CD14-positive monocyte (primary cell): ENCODE measurements at regions not wholly inside any gene's neighbourhood (a gene's known extent, or its start where the extent isn't known, plus 50 kb on each side); places are given as distances from the start of the nearest gene placed in this dataset.

Experiments used
- DNase-seq, 3 donors: peaks; one replicate each; pipeline ENCODE4 v3.0.0-alpha.2; 2011 to 2022
- H2AFZ ChIP-seq: 2 replicates; pipeline ENCODE4 v1.6.0; 2012; ENCODE audit warnings: mild to moderate bottlenecking, low read depth, low read length, inconsistent platforms; ENCODE audit not compliant: insufficient read depth, poor library complexity, severe bottlenecking
- H3K27ac ChIP-seq, 2 donors: 1 replicate in 1 of 2; 2 replicates in 1 of 2; pipeline ENCODE4 v1.5.1; 2012 to 2013; ENCODE audit warnings: low read length in 2 of 2, control low read depth in 1 of 2, inconsistent platforms in 1 of 2, low read depth in 1 of 2, mild to moderate bottlenecking in 1 of 2
- H3K27me3 ChIP-seq, 2 donors: one replicate each; pipeline versions ENCODE4 v1.6.0 to v1.6.1; 2011 to 2013; ENCODE audit warnings: low read length in 2 of 2; ENCODE audit not compliant: control insufficient read depth in 2 of 2, insufficient read depth in 2 of 2
- H3K36me3 ChIP-seq, 2 donors: replicated peaks in 1 of 2; 1 replicate in 1 of 2; 2 replicates in 1 of 2; pipeline versions ENCODE4 v1.5.1 to v1.6.1; 2012 to 2013; ENCODE audit warnings: low read length in 2 of 2, control low read depth in 1 of 2, inconsistent platforms in 1 of 2, mild to moderate bottlenecking in 1 of 2; ENCODE audit not compliant: insufficient read depth in 2 of 2, control insufficient read depth in 1 of 2
- H3K4me1 ChIP-seq, 2 donors: 1 replicate in 1 of 2; 2 replicates in 1 of 2; pipeline versions ENCODE4 v1.5.1 to v1.6.1; 2012 to 2013; ENCODE audit warnings: low read length in 2 of 2, control low read depth in 1 of 2, inconsistent platforms in 1 of 2, mild to moderate bottlenecking in 1 of 2, moderate library complexity in 1 of 2; ENCODE audit not compliant: insufficient read depth in 2 of 2, control insufficient read depth in 1 of 2
- H3K4me2 ChIP-seq: replicated peaks from 2 replicates; pipeline ENCODE3; 2012; ENCODE audit warnings: low read length, moderate library complexity, mild to moderate bottlenecking; ENCODE audit not compliant: poor library complexity, severe bottlenecking; ENCODE audit errors: extremely low read depth
- H3K4me3 ChIP-seq, 3 experiments: fragments of 200-600 bp in 1 of 3; sonication (generic) in 1 of 3; replicated peaks in 1 of 3; 1 replicate in 2 of 3; 2 replicates in 1 of 3; pipeline ENCODE4 v1.5.1; 2011 to 2013; ENCODE audit warnings: low read length in 3 of 3, mild to moderate bottlenecking in 3 of 3, control low read depth in 2 of 3, low read depth in 2 of 3, inconsistent platforms in 1 of 3, moderate library complexity in 1 of 3
- H3K79me2 ChIP-seq: 2 replicates; pipeline ENCODE4 v1.6.0; 2012; ENCODE audit warnings: mild to moderate bottlenecking, control low read depth, inconsistent platforms, low read length, moderate library complexity; ENCODE audit not compliant: insufficient read depth
- H3K9ac ChIP-seq: 2 replicates; pipeline ENCODE4 v1.6.0; 2017; ENCODE audit warnings: low read length, mild to moderate bottlenecking; ENCODE audit not compliant: insufficient read depth, poor library complexity, severe bottlenecking
- H3K9me3 ChIP-seq, 2 donors: replicated peaks in 1 of 2; 1 replicate in 1 of 2; 2 replicates in 1 of 2; pipeline versions ENCODE4 v1.5.1 to v1.6.1; 2012 to 2013; ENCODE audit warnings: low read length in 2 of 2, control low read depth in 1 of 2; ENCODE audit not compliant: control insufficient read depth in 1 of 2, insufficient read depth in 1 of 2
- H4K20me1 ChIP-seq: 2 replicates; pipeline ENCODE4 v1.6.0; 2012; ENCODE audit warnings: mild to moderate bottlenecking, low read length, control low read depth, moderate library complexity; ENCODE audit not compliant: insufficient read depth
- H3K27ac Mint-ChIP-seq, 7 donors: one replicate each; pipeline ENCODE4 v1.8.0; 2020; ENCODE audit warnings: mild to moderate bottlenecking in 7 of 7, mixed read lengths in 7 of 7, moderate library complexity in 6 of 7, inconsistent platforms in 2 of 7
- H3K27me3 Mint-ChIP-seq, 3 donors: one replicate each; pipeline ENCODE4 v1.8.0; 2021 to 2022; ENCODE audit warnings: low read depth in 3 of 3, mild to moderate bottlenecking in 3 of 3, mixed read lengths in 3 of 3, moderate library complexity in 3 of 3, inconsistent platforms in 1 of 3
- H3K36me3 Mint-ChIP-seq, 2 donors: one replicate each; pipeline ENCODE4 v1.8.0; 2020; ENCODE audit warnings: mixed read lengths in 2 of 2, inconsistent platforms in 1 of 2, mild to moderate bottlenecking in 1 of 2
- H3K4me1 Mint-ChIP-seq: one replicate; pipeline ENCODE4 v1.8.0; 2020; ENCODE audit warnings: mild to moderate bottlenecking, mixed read lengths
- H3K4me3 Mint-ChIP-seq, 2 donors: one replicate each; pipeline ENCODE4 v1.8.0; 2020; ENCODE audit warnings: mild to moderate bottlenecking in 2 of 2, mixed read lengths in 2 of 2, moderate library complexity in 1 of 2
- H3K9me3 Mint-ChIP-seq, 7 donors: one replicate each; pipeline ENCODE4 v1.8.0; 2020 to 2022; ENCODE audit warnings: mixed read lengths in 7 of 7, mild to moderate bottlenecking in 6 of 7, moderate library complexity in 6 of 7, inconsistent platforms in 2 of 7
- CTCF ChIP-seq: fragments of 200-600 bp; IDR thresholded peaks from one replicate; pipeline ENCODE4 v1.8.0; 2022; ENCODE audit warnings: antibody characterized with exemption, mild to moderate bottlenecking
- WGBS: methylation state at CpG from one replicate; pipeline ENCODE4 v1.1.5; 2013; ENCODE audit warnings: missing lambda C conversion rate; ENCODE audit not compliant: insufficient coverage; 5-methylcytosine and 5-hydroxymethylcytosine counted together
- intact Hi-C, 2 donors: fragments of 100-400 bp; cut with micrococcal nuclease; formaldehyde crosslinking; loops; one replicate each; pipeline versions ENCODE4 v1.15.0 to v1.15.1; 2023

GRCh38 chr1:222033450-222033849 lies 291.6 kb upstream of the DUSP10 start:
- Mint-ChIP-seq H3K4me1 (no peaks in the 10 kb centered on the region), H3K4me3 (no peak overlapping the region), H3K9me3 (peaks cover 0 to 4% (median 3%) of the 10 kb centered on the region in 7 donors), H3K36me3 (no peaks in the 10 kb centered on the region), H3K27me3 (peaks cover 0 to 3% (median 1%) of the 10 kb centered on the region in 3 donors), H3K27ac (no peak overlapping the region)
- intact Hi-C loops, result no loop called here
- Histone ChIP-seq H3K9me3 (no peaks in the 10 kb centered on the region), H3K4me3 (no peak overlapping the region), H4K20me1 (no peaks in the 10 kb centered on the region), H3K4me1 (no peaks in the 10 kb centered on the region), H3K27ac (no peak overlapping the region), H3K9ac (no peak overlapping the region), H3K36me3 (no peaks in the 10 kb centered on the region), H3K27me3 (no peaks in the 10 kb centered on the region), H2AFZ (no peak overlapping the region), H3K79me2 (no peaks in the 10 kb centered on the region), H3K4me2 (no peak overlapping the region)
- no CpG with 5 or more reads among the region's 3 CpGs for WGBS
- TF ChIP-seq CTCF, result no peak
- no peak for DNase-seq

DNA sequence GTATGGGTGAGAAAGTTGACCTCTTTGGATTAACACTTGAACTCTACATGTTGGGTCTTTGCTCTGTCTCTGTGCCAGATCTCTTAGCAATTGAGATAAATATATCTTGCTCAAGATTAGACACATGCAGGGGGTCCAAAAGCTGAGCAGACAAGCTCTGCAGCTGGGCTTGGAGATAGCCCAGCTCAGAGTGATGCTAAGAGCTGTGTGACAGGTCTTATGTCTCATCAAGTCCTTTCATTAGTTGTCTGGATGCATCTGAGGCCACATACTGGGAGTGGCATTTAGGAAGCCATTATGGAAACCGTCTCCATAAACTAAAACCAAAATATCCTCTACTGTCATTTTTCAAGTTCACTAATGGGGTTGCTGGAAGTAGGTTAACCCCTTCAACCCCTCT lies 289.4 kb upstream of the DUSP10 start:
- Histone ChIP-seq H4K20me1 (no peaks in the 10 kb centered on the region), H2AFZ (no peak overlapping the region), H3K4me1 (no peaks in the 10 kb centered on the region), H3K27ac (no peak overlapping the region), H3K79me2 (no peaks in the 10 kb centered on the region), H3K27me3 (no peaks in the 10 kb centered on the region), H3K4me3 (no peak overlapping the region), H3K36me3 (no peaks in the 10 kb centered on the region), H3K9ac (no peak overlapping the region), H3K9me3 (no peaks in the 10 kb centered on the region), H3K4me2 (no peak overlapping the region)
- WGBS, result no CpG with 5 or more reads among the region's 1 CpG
- H3K4me1 Mint-ChIP-seq, result no peaks in the 10 kb centered on the region
- no peak for TF ChIP-seq CTCF
- H3K9me3 Mint-ChIP-seq, result peaks cover 0 to 4% (median 3%) of the 10 kb centered on the region in 7 donors
- H3K27ac Mint-ChIP-seq, result no peak overlapping the region
- no peaks in the 10 kb centered on the region for H3K36me3 Mint-ChIP-seq
- peaks cover 0 to 3% (median 1%) of the 10 kb centered on the region in 3 donors for H3K27me3 Mint-ChIP-seq
- intact Hi-C loops, result no loop called here
- DNase-seq, result no peak
- H3K4me3 Mint-ChIP-seq, result no peak overlapping the region
